AG04450 (cell line): ENCODE measurements at regions not wholly inside any gene's neighbourhood (a gene's known extent, or its start where the extent isn't known, plus 50 kb on each side); places are given as distances from the start of the nearest gene placed in this dataset.

Experiments used
- CTCF ChIA-PET: fragments of 300-600, 350-600 bp; formaldehyde crosslinking; extraction: SDS; loops from one replicate; lab custom pipeline; 2022; ENCODE audit warnings: antibody characterized with exemption, inconsistent platforms; lab: Charles Lee
- POLR2A ChIA-PET: fragments of 350-600 bp; formaldehyde crosslinking; extraction: SDS; loops from one replicate; lab custom pipeline; 2021; ENCODE audit warnings: antibody characterized with exemption, inconsistent platforms; lab: Yijun Ruan, JAX
- DNase-seq: peaks from one replicate; pipeline ENCODE4 v3.0.0-alpha.2; 2011; ENCODE audit warnings: low read depth, low spot score
- H3K27ac ChIP-seq: one replicate; pipeline ENCODE4 v1.5.1; 2012; ENCODE audit warnings: low read depth, low read length, control low read depth
- H3K27me3 ChIP-seq: one replicate; pipeline ENCODE4 v1.6.0; 2012; ENCODE audit warnings: low read length; ENCODE audit not compliant: control insufficient read depth, insufficient read depth
- H3K4me3 ChIP-seq: 2 replicates; pipeline ENCODE4 v1.5.1; 2011; ENCODE audit warnings: mild to moderate bottlenecking, low read depth, low read length, control low read depth
- H3K9me3 ChIP-seq: 2 replicates; pipeline ENCODE4 v1.5.1; 2012; ENCODE audit warnings: low read length; ENCODE audit not compliant: control insufficient read depth, insufficient read depth
- CTCF ChIP-seq: IDR thresholded peaks from 2 replicates; pipeline ENCODE4 v1.5.1; 2011; ENCODE audit warnings: low read depth, low read length, control low read depth, inconsistent platforms

- Histone ChIP-seq H3K27ac (no peak overlapping the region), H3K27me3 (no peaks in the 10 kb centered on the region), H3K9me3 (peaks cover 27% of the 10 kb centered on the region), H3K4me3 (no peak overlapping the region)
- no peak for TF ChIP-seq CTCF
- POLR2A ChIA-PET: no interaction called here
- CTCF ChIA-PET: no interaction called here
- DNase-seq: no peak
Observed at GRCh38 chr19:28862238-28862637, 350.7 kb downstream of the UQCRFS1 start.

DNA sequence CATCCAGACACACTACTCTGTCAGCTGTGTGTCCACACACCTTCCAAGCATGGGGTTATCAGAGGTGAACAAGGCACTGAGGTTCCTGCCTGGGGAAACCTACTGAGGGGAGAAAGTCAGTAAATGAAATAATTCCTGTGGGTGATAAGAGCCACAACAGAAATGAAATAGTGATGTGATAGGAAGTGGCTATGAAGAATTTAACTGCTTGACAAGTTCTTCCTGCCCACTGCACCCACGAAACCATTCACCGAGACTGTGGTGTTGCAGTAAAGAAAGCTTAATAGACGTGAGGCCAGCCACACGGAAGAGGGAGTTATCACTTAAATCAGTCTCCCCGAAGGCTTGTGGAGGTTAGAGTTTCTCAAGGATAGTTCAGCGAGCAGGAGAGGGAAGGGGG, 353.1 kb downstream of the UQCRFS1 start:
- no peaks in the 10 kb centered on the region for H3K27me3 ChIP-seq
- TF ChIP-seq CTCF: no peak
- DNase-seq: no peak
- ChIA-PET POLR2A (no interaction called here), CTCF (no interaction called here)
- peaks cover 18% of the 10 kb centered on the region for H3K9me3 ChIP-seq
- H3K4me3 ChIP-seq: no peak overlapping the region
- H3K27ac ChIP-seq: no peak overlapping the region

DNA sequence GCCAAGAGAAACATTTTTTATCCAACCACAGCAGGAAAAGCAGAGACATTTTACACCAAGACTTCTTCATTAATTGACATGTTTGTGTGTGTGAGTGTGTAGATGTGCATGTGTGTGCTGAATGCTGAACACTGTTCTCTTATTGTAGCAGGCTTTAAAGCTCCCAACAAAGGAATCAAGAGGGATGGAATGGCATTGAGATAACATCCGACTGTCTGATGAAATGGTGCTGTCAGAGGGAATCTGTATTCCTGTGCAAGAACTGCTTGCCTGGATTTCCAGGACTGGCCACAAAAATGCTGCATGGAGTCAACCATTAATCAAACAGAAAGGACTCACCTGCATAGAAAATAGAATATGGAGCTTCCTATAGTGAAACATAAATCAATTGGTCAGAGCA, 354.0 kb downstream of the UQCRFS1 start:
- CTCF ChIA-PET: no interaction called here

GRCh38 chr19:28857967-28858366, 355.0 kb downstream of the UQCRFS1 start:
- no peak for DNase-seq
- ChIA-PET POLR2A (no interaction called here), CTCF (no interaction called here)
- Histone ChIP-seq H3K9me3 (peaks cover 7% of the 10 kb centered on the region; the same call in 1 of the 2 replicates), H3K4me3 (no peak overlapping the region), H3K27ac (no peak overlapping the region), H3K27me3 (no peaks in the 10 kb centered on the region)
- no peak for TF ChIP-seq CTCF

More for the DNA sequence above, 354.0 kb downstream of the UQCRFS1 start:
- POLR2A ChIA-PET: no interaction called here
- TF ChIP-seq CTCF: no peak
- Histone ChIP-seq H3K27ac (no peak overlapping the region), H3K9me3 (peaks cover 13% of the 10 kb centered on the region), H3K4me3 (no peak overlapping the region), H3K27me3 (no peaks in the 10 kb centered on the region)
- DNase-seq: no peak

DNA sequence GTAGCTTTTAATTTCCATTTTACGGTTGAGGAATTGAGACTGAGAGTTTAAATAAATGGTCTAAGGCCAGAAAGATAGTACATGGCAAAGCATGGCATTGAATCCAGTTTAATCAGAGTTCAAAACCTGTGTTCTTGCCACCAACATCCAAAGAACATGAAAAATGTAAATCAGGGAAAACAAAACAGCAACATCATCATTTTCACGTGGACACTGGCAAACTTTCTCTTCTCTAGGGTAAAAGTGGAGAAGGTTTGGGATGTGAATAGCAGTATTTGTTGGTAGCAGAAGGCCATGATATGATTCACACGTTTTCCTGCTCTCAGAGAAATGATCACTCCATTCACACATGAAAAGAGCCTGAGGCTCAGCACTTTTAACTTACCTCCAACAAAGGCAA, 357.7 kb downstream of the UQCRFS1 start:
- Histone ChIP-seq H3K27me3 (no peaks in the 10 kb centered on the region), H3K27ac (no peak overlapping the region), H3K9me3 (peaks cover 10% of the 10 kb centered on the region), H3K4me3 (no peak overlapping the region)
- POLR2A ChIA-PET: no interaction called here
- CTCF ChIA-PET: no interaction called here
- no peak for TF ChIP-seq CTCF
- DNase-seq: no peak
